AG04449 (cell line): ENCODE measurements at regions not wholly inside any gene's neighbourhood (a gene's known extent, or its start where the extent isn't known, plus 50 kb on each side); places are given as distances from the start of the nearest gene placed in this dataset.
"Not testable (repeated sequence)": the region's sequence is repeated elsewhere in the genome, so short reads cannot be mapped to it uniquely, and the experiment has no call there.

Experiments used
- CTCF ChIA-PET: fragments of 350-600 bp; formaldehyde crosslinking; extraction: SDS; loops from one replicate; lab custom pipeline; 2021; ENCODE audit warnings: antibody characterized with exemption; lab: Yijun Ruan, JAX
- POLR2A ChIA-PET: fragments of 400-600, 350-600 bp; formaldehyde crosslinking; extraction: SDS; loops from one replicate; lab custom pipeline; 2020; ENCODE audit warnings: antibody characterized with exemption, inconsistent platforms; lab: Yijun Ruan, JAX
- DNase-seq: peaks from one replicate; pipeline ENCODE4 v3.0.0-alpha.2; 2010; ENCODE audit warnings: low read depth, low spot score
- H3K4me3 ChIP-seq: 2 replicates; pipeline ENCODE4 v1.5.1; 2011; ENCODE audit warnings: low read depth, mild to moderate bottlenecking, control low read depth, low read length
- TF ChIP-seq, protein P1 (sequence below): IDR thresholded peaks from one replicate; pipeline ENCODE4 v1.5.1; 2011; ENCODE audit warnings: mild to moderate bottlenecking, moderate library complexity, low read length, control low read depth, inconsistent platforms; ENCODE audit not compliant: insufficient read depth; ENCODE audit errors: missing control alignments

DNA sequence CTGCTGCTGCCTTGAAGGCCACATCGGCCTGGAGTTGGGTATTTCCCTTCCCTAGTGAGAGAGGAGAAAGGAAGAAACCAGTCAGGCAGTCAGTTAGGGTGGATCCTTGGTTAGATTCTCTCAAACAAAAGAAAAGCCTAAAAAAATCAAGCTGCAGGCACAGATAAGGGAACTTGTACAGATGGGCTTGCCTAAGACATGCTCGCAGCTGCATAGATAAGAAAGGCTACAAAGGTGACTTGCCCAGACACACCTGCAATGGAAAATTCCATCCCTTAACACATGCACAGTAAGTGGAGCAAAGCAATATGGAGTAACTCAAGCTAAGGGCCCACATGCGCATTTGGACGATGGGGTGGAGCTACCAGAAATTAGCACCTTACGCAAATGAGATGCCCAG, 199.7 kb upstream of the ARPP21 start:
- TF ChIP-seq, protein P1, sequence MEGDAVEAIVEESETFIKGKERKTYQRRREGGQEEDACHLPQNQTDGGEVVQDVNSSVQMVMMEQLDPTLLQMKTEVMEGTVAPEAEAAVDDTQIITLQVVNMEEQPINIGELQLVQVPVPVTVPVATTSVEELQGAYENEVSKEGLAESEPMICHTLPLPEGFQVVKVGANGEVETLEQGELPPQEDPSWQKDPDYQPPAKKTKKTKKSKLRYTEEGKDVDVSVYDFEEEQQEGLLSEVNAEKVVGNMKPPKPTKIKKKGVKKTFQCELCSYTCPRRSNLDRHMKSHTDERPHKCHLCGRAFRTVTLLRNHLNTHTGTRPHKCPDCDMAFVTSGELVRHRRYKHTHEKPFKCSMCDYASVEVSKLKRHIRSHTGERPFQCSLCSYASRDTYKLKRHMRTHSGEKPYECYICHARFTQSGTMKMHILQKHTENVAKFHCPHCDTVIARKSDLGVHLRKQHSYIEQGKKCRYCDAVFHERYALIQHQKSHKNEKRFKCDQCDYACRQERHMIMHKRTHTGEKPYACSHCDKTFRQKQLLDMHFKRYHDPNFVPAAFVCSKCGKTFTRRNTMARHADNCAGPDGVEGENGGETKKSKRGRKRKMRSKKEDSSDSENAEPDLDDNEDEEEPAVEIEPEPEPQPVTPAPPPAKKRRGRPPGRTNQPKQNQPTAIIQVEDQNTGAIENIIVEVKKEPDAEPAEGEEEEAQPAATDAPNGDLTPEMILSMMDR = no peak
- CTCF ChIA-PET = no interaction called here
- no peak overlapping the region for H3K4me3 ChIP-seq
- POLR2A ChIA-PET = no interaction called here
- DNase-seq = no peak

DNA sequence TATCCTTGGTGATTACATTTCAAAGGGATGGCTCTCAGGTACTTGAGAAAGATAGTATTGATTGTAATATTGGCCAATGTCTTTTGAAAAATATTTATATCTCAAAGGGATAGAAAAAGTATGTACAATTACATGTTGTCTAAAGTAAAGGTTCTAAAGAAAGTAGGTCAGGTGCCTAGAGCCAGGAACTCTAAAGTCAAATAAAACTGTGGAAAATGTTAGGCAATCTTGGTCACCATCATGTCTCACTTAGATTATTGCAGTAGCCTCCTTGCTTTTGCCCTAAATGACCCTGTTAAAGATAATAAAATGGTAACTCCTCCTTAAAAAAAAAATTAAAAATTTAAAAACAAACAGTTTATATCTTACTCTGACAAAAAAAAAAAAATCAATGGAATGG, 198.5 kb upstream of the ARPP21 start:
- DNase-seq = no peak
- POLR2A ChIA-PET = no interaction called here
- CTCF ChIA-PET = no interaction called here
- TF ChIP-seq, protein P1 = no peak
- H3K4me3 ChIP-seq = no peak overlapping the region

DNA sequence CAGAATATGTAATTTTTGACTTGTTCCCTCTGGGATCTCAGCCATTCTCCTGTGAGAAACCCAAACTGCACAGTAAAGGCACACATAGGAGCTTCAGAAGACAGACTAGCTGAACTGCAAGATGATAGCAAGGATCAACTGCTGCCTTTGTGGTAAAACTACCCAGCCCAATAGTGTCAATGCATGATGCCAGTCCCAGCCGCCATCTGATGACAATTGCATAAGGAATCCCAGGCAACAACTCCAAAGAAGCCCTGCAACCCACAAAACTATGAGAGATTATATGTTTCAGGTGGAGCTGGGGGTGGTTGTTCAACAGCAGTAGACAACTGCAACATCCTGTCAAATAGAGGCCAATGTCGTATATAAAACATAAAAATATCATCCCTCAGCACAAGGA, 192.4 kb upstream of the ARPP21 start:
- H3K4me3 ChIP-seq = no peak overlapping the region
- no peak for DNase-seq
- ChIA-PET POLR2A (no interaction called here), CTCF (no interaction called here)
- TF ChIP-seq, protein P1 = no peak

DNA sequence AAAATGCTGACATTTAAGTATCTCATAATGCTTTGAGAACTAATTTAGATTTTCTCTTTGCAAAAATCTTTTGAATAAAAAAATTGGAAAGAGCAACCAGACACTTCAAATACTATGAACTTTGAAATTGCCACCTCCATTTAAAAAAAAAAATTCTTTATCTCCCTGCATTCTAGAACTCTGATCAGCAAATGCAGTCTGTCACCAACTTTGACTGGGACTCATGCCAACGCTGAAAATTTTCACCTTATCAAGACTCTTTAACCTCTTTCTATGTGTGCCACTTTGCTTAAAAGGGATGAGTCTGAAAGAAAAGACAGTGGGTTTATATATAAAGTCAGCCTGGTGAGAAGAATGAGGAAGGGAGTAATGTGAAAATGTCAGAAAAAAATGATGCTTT, 191.2 kb upstream of the ARPP21 start:
- ChIA-PET CTCF (no interaction called here), POLR2A (no interaction called here)
- H3K4me3 ChIP-seq = no peak overlapping the region
- no peak for DNase-seq
- TF ChIP-seq, protein P1 = no peak

DNA sequence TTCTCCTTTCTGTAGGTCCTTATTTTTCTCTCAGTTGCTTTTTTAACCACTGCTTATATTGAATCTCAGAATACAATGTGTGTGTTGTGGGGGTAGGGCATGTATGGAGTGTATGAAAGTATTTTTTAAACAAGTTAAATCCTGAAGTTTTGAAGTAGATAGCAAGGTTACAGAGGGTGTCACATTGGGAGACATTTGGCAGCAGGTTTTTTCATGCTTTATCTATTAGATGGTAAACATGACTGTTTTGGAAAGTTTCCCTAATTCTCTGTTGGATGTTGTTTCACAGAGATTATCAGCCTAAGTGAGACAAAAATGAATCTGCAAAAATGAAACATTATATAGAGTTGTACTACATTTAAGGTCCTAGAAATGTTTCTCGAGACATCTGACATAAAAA, 190.6 kb upstream of the ARPP21 start:
- POLR2A ChIA-PET = no interaction called here
- DNase-seq = no peak
- H3K4me3 ChIP-seq = no peak overlapping the region
- CTCF ChIA-PET = no interaction called here
- TF ChIP-seq, protein P1 = no peak

DNA sequence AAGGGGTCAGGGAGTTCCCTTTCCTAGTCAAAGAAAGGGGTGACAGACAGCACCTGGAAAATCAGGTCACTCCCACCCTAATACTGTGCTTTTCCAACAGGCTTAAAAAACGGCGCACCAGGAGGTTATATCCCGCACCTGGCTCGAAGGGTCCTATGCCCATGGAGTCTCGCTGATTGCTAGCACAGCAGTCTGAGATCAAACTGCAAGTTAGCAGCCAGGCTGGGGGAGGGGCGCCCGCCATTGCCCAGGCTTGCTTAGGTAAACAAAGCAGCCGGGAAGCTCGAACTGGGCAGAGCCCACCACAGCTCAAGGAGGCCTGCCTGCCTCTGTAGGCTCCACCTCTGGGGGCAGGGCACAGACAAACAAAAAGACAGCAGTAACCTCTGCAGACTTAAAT, 184.5 kb upstream of the ARPP21 start:
- DNase-seq, CTCF ChIA-PET, POLR2A ChIA-PET, H3K4me3 ChIP-seq: not testable (repeated sequence)

DNA sequence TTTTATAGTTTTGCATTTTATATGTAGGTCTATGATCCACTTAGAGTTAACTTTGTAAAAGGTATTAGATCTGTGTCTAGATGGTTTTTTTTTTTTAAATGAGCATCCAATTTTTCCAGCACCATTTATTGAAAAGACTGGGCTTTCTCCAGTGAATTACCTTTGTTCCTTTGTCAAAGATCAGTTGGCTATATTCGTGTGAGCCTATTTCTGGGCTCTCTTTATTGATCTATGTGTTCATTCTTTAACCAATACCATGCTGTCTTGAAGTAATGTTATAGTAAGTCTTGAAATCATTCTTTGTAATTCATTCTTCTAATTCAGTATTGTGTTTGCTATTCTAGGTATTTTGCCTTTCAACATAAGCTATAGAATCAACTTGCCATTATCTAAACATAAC, 165.4 kb upstream of the ARPP21 start:
- H3K4me3 ChIP-seq = no peak overlapping the region
- CTCF ChIA-PET = no interaction called here
- POLR2A ChIA-PET = no interaction called here
- DNase-seq = no peak
- TF ChIP-seq, protein P1 = no peak

DNA sequence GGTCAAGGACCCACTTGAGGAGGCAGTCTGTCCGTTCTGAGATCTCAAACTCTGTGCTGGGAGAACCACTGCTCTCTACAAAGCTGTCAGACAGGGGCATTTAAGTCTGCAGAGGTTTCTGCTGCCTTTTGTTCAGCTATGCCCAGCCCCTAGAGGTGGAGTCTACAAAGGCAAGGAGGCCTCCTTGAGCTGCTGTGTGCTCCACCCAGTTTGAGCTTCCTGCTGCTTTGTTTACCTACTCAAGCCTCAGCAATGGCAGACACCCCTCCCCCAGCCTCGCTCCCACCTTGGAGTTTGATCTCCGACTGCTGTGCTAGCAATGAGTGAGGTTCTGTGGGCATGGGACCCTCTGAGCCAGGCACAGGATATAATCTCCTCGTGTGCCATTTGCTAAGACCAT, 156.8 kb upstream of the ARPP21 start:
- CTCF ChIA-PET, DNase-seq, POLR2A ChIA-PET, H3K4me3 ChIP-seq: not testable (repeated sequence)
